GM18907 (cell line): ENCODE measurements at regions not wholly inside any gene's neighbourhood (a gene's known extent, or its start where the extent isn't known, plus 50 kb on each side); places are given as distances from the start of the nearest gene placed in this dataset.

Experiments used
- ATAC-seq: cut with Tn5 transposase; IDR thresholded peaks from one replicate; pipeline ENCODE4 v1.9.1; 2021; ENCODE audit warnings: mild to moderate bottlenecking, moderate library complexity; ENCODE audit not compliant: unreplicated experiment

DNA sequence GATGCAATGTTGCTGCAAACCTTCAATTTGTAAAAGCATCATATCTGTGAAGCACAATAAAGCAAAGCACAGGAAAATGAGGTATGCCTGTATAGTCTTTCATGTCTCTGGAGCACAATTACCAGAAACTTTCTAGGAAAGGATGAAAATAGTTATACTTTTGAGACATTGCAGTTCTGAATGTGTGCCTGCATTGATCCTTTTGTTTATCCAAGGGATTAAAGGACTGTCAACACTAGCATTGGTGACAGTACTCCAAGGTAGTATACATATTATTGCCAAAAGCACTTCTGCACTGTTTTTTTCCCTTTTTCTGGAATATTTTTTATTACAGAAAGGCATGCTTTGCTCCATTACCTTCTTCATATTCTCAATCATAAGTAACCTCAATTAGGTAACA lies 476.0 kb downstream of the GABRG1 start:
- no peak for ATAC-seq

DNA sequence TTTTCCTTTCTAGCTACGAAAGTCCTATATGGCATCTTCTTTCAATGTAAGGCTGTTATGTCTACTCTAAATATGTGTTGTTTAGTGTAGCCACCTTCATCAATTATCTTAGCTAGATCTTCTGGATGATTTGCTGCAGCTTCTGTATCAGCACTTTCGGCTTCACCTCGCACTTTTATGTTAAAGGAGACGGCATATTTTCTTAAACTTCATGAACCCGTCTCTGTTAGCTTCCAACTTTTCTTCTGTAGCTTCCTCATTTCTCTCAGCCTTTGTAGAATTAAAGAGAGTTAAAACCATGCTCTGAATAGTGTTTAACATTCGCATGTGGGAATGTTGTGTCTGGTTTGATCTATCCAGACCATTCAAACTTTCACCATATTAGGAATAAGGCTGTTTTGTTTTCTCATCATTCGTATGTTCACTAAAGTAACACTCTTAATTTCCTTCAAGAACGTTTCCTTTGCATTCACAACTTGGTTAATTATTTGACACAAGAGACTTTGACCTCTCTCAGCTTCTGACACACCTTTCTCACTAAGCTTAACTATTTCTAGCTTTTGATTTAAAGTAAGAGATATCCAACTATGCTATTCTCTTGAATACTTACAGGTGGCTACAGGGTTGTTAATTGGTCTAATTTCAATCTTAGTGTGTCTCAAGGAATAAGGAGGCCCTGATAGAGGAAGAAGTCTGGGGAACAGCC lies 476.8 kb downstream of the GABRG1 start:
- no peak for ATAC-seq

DNA sequence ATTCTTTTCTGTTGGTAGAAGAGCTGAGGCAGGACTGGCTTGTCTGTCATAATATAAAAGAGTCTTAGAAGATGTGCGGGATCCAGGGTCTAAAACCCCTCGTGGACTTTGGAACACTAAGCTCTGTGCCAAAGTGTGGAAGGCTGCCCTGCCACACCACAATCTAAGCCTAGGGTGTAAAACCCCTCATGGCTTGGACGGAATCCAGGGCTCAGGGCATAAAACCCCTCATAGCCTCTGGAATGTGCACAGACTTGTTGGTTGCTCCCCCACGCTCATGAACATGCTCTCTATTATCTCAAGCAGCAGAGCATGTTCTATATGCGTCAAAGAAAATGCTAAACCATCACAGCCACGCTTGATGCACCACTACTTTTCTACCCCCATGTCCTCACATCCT lies 483.6 kb downstream of the GABRG1 start:
- ATAC-seq, result no peak

DNA sequence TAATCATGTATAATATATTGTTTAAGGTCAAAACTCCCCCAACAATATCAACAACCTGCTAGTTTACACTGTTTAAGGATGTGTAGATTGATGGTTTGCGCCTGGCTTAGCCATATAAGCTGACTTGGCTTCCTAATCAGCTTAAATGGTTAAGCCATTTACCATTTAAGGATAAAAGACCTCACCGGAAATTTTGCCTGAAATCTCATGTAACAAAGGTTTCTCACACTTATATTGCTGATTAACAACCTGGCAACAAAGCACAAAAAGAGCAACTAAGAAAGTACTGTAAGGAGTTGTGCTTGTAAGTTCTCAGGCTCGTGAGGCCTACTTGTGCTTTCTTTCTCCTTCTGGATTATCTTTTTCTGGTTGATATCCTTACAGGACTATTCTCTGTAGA lies 485.2 kb downstream of the GABRG1 start:
- no peak for ATAC-seq

DNA sequence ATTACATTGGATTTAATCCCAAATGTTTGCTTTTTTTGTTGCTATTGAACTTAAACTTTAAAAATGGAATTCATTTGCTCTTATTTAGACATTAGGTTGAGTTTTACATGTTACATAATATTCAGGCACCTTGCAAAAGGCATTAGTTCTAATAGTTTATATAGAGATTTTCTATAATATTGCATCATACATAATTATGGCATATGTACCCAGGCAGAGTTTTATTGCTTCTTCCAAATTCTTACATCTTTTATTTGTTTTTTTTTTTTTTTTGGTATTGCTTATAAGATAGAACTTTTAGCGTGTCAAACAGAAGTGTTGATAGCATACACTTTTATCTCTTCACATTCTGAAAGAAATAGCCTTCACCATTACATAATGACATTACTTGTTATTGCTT lies 487.7 kb downstream of the GABRG1 start:
- no peak for ATAC-seq

DNA sequence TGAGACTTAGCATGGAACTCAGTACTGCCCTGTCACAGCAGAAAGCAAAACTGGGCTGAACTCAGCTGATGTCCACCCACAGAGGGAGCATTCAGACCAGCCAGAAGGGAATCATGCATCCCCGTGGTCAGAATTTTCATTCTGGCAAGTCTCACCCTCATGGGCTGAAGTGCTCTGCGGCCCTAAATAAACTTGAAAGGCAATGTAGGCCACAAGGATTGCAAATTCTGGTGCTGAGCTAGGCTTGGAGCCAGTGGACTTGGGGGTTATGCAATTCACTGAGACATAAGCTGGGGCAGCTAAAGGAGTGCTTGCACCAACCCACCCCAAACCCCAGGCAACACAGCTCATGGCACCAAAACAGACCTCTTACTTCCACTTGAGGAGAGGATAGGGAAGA lies 494.1 kb downstream of the GABRG1 start:
- ATAC-seq, result no peak

DNA sequence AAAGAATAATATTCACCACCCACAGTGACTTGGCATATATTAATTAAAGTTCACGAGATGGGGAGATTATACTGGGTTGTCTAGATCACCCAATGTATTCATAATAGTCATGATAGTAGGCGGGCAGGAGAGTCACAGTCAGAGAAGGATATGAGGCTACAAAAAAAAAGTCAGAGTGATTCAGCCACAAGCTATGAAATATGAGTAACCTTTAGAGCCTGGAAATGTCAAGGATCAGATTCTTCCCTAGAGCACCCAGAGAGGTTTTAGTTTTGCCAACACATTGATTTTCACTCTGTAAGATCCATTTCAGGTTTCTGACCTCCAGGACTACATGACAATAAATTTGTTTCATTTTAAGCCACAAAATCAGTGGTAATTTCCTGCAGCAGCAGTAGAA lies 501.9 kb downstream of the GABRG1 start:
- no peak for ATAC-seq

DNA sequence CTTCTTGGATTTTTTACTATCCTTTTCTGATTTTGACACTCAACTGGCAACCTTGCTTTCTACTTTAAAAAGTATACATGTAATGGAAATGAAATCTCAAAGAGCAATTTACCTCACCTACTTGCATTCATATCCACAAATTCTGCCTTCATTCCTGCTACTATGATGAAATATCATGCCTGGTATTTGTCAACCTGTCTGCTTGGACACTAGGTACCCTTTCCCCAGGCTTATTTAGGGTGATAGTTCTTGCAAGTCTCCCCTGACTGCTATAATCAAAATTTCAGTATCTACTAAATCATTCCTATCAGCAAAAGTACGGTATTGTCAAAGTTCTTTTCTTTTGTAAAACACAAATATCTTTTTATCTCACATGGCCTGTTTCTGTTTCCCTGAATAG lies 503.0 kb downstream of the GABRG1 start:
- no peak for ATAC-seq

DNA sequence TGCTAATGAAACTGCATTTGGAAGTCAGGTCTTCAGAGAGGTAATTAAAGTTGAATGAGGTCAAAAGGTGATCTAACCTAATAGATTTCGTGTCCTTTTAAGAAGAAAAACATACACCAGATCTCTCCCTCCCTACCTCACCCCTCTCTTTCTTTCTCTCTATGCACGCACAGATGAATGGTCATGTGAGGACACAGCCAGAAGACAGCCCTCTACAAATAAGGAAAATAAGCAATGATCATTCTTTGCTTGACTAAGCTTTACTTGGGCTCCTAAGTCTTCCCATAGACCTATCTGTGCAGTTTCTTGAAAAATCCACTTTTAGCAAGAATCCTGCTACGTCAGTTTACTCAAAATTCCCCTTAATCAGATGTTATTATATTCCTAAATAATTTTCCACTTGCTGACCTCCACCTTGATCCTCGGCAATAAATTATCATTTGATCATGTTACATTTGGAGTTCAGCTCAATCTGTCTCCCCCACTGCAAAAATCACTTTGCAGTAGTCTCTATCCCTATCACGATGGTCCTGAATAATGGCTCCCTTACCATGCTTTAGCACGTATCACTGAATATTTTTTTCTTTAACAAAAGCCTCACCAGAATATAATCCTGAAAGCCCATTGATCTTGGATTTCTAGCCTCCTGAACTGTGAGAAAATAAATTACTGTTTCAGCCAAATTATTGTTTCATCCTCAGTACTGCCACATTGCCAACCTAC lies 527.3 kb downstream of the GABRG1 start:
- no peak for ATAC-seq

DNA sequence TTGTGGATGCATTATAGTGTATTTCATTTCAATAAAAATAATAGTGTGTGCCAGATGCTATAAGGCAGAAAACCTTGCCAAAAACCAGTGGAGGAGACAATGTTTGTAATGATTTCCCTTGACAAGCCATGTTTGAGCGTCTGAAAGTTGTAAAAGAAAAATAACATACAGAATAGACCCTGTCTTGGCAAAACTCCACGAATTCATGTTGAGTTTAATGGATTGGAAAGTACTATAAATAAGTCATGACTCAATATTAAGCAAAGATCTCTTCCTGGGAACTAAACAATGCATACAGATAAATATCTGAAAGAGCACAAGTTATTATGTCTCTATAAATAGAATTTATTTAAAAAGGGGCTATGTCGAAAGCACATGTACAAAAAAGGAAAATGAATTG lies 543.5 kb downstream of the GABRG1 start:
- ATAC-seq, result no peak

DNA sequence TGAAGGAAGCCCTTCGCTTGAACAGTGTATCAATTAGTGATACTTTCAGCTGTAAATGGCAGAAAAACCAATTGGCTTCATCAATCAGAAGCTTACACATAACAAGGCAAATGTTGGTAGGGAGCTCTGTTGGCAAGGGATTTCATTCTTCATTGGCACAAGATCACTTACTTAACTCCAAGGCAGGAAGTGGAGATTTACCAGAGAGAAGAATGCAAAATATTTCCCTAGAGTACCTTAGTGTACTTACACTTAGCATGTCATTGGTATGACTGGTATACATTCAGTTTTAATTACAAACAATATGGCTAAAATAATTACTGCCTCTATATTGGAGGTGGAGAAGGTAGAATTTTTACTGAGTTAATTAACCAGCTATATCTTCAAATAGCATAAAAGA lies 545.0 kb downstream of the GABRG1 start:
- no peak for ATAC-seq

DNA sequence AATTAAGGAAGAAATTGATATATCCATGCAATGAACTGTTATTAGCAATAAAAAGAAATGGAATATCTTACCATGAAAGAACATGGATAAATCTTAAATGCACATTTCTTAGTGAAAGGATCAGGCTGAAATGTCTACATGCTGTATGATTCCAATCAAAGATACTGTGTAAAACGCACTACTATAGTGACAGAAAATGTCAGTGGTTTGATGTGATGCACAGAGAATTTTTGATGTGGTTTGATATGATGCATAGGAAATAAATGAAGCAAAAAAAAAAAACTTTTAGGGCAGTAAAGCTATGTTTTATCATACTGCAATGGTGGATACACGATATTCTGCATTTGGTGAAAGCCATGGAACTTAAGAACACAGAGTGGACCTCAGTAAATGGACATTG lies 547.6 kb downstream of the GABRG1 start:
- no peak for ATAC-seq

DNA sequence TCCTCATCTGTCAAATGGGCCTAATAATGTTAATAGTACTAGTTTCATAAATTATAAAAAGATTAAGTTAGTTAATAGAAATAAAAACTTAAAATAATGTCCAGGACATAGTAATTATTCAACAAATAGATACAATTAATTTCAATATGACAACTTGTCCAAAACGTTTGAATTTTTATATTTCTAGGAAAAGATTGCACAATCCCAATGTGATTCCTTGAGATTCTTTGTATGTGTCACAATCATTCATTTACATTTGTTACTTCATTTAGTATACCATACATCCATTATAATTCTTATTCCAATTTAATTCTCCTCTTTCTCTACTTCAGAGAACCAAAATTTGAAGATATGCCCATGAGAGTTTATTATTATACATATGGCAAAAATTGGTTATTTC lies 554.2 kb downstream of the GABRG1 start:
- no peak for ATAC-seq

DNA sequence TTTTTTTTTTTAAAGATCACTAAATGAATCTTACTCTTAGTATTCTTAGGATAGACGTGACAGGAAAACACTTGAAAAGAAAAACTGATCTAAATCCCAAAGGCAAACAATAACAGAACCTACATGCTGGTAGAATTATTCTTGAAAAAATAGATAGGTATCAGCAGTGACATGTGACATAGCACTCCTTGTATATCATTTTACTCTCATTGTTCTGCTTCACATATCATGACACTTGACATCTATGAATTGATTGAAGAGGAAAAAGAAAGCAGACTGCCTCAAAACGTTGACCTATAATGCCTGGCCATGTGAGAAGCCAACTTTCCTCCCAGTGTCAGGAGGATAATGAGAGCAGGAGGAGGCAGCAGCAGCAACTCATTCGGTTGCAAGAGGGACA lies 555.2 kb downstream of the GABRG1 start:
- no peak for ATAC-seq

DNA sequence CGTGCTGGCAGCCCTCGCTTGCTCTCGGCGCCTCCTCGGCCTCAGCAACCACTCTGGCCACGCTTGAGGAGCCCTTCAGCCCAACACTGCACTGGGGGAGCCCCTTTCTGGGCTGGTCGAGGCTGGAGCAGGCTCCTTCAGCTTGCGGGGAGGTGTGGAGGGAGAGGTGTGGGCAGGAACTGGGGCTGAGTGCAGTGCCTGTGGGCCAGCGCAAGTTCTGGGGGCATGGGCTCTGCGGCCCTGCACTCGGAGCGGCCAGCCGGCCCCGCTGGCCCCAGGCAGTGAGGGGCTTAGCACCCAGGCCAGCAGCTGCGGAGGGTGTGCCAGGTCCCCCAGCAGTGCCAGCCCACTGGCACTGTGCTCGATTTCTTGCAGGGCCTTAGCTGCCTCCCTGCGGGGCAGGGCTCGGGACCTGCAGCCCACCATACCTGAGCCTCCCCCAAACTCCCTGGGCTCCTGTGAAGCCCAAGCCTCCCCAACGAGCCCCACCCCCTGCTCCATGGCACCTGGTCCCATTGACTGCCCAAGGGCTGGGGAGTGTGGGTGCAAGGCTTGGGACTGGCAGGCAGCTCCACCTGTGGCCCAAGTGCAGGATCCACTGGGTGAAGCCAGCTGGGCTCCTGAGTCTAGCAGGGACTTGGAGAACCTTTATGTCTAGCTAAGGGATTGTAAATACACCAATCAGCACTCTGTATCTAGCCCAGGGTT lies 556.8 kb downstream of the GABRG1 start:
- no peak for ATAC-seq

DNA sequence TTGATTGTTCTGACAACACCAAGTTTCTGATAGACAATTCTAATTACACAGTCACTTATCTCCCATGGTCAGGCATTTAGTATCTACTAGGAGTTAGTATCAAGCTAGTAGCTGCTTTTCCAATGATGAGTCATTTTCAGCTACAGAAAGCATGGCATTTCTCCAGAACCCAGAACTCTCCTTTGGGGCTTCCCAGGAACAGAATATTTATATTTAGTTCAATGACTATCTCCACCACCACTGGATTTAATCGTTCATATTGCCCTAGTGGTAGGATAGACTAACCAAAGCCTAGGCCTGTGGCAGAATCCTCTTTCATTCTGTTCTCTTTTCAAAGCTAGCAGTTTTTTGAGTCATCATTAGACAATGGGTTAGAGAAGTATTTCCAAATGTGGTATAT lies 569.4 kb downstream of the GABRG1 start:
- no peak for ATAC-seq

DNA sequence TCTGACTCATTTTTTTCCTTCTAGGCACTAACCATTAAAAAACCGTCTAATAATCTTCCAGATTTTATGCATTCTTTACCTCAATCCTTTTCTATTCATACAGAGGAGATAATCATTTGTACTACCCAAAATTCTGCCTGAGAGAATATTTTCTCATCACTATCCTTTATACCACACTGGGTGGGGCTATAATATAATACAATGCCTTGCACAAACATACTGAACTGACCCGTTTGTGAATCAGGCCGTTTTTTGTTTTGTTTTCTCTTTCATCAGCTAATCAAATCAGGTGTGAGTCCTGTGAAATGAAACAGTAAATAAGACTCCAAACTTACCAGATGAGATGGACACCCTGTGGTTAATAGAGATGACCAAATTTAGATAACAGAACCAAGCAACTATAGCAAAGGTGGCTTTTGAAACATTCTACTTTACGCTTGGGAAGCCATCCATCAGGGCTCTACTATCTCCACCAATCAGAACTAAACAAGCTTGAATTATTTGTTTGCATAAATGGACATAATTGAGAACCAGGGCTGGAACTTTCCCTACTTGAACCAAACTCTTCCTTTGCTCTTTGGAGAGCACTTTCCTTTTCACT lies 573.0 kb downstream of the GABRG1 start:
- ATAC-seq, result no peak

DNA sequence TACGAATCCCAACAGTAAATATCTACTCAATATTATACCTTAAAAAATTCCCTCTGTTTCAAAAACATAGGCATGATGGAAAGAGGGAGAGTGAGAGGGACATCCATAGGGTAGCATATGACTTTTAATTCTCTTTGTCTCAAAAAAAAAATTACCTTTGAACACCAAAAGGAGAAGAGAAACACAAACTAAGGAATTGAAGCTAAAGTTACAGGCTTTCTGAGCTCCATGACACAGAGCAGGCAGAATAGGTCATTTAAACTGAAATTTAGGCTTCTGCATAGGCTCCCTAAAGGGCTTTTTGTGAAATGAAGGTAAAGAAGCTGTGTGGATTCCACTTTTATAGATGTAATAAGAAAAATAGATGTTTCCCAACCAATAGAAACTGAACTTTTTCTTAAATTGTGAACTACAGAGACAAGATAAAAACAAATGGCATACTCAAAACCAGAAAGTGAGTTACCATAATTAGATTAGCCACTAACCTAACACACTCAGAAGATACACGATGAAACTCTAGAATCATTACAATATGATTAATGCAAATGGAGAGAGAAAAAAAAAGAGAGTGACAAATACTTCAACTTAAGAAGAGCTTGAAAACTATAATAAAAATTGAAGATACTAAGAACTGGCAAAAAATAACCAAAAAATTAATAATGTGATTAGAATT lies 584.6 kb downstream of the GABRG1 start:
- ATAC-seq, result no peak

DNA sequence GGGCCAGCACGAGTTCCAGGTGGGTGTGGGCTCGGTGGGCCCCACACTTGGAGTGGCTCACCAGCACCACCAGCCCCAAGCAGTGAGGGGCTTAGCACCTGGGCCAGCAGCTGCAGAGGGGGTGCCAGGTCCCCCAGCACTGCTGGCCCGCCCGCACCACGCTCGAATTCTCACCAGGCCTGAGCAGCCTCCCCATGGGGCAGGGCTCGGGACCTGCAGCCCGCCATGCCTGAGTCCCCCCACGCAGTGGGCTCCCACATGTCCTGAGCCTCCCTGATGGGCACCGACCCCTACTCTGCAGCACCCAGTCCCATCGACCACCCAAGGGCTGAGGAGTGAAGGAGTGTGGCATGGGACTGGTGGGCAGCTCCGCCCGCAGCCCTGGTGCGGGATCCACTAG lies 593.4 kb downstream of the GABRG1 start:
- ATAC-seq, result no peak

DNA sequence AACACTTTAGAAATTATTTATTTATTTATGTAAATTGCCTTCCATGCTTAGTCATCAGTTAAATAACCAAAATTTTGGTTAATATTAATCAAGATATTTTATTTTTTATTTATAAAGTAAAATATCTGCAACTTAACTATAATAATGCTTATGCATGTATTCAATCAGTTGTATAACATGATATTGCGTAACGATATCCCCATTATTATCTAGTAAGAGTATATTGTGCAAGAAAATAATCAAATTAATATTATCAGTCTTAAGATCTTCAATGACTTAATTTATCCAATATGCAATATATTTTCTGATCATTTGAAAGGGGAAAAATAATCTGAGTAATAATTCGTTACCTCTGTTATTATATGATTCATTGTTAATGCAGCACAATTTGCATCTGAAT lies 596.7 kb downstream of the GABRG1 start:
- ATAC-seq, result no peak

DNA sequence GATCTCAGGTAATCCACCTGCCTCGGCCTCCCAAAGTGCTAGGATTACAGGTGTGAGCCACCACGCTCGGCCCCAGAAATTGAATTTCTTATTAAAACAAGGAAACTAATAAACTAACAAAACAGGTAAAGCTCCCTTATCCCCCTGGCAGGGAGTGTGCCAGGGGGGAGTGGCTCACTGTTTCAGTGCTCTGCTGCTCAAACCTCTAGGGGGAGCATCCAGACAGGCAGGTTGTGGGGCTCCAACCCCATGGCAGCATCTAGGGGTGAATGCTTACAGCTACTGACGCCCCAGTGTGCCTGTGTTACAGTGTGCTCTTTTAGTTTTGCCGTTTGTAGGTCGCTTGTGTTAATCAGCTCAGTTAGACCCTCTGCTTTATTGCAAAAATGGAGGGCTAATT lies 605.0 kb downstream of the GABRG1 start:
- no peak for ATAC-seq
